ENCODE measurements at regions not wholly inside any gene's neighbourhood (a gene's known extent, or its start where the extent isn't known, plus 50 kb on each side); places are given as distances from the start of the nearest gene placed in this dataset.
A peak's percentile ranks its signal among the peaks of the same experiment; 100 is the strongest.

- no peak for DNase-seq (ENCODE audit: low read depth)
Measured at GRCh38 chr18:10033016-10033399, 119.2 kb downstream of the VAPA start.

GRCh38 chr18:10035281-10035991, 121.6 kb downstream of the VAPA start:
- DNase-seq (ENCODE audit: low read depth): peak; percentile 80

- DNase-seq (ENCODE audit: low read depth): peak; percentile 67
Measured at GRCh38 chr18:10036479-10036878, 122.7 kb downstream of the VAPA start.

GRCh38 chr18:10037181-10037580, 123.4 kb downstream of the VAPA start:
- DNase-seq (ENCODE audit: low read depth): no peak

- no peak for DNase-seq (ENCODE audit: low read depth)
Measured at GRCh38 chr18:10038268-10038667, 124.5 kb downstream of the VAPA start.

- DNase-seq (ENCODE audit: low read depth): peak; percentile 63
Measured at GRCh38 chr18:10040287-10041011, 126.6 kb downstream of the VAPA start.

GRCh38 chr18:10041180-10041579, 127.4 kb downstream of the VAPA start:
- DNase-seq (ENCODE audit: low read depth): peak; percentile 76

GRCh38 chr18:10042492-10042891, 128.7 kb downstream of the VAPA start:
- DNase-seq (ENCODE audit: low read depth): no peak

- no peak for DNase-seq (ENCODE audit: low read depth)
Measured at GRCh38 chr18:10044054-10044453, 130.2 kb downstream of the VAPA start.

- DNase-seq (ENCODE audit: low read depth): no peak
Measured at GRCh38 chr18:10045296-10045891, 131.6 kb downstream of the VAPA start.

GRCh38 chr18:10046178-10046807, 132.5 kb downstream of the VAPA start:
- no peak for DNase-seq (ENCODE audit: low read depth)

- DNase-seq (ENCODE audit: low read depth): peak; percentile 84
Measured at GRCh38 chr18:10047237-10047636, 133.4 kb downstream of the VAPA start.

- DNase-seq (ENCODE audit: low read depth): peak; percentile 69
Measured at GRCh38 chr18:10049747-10050146, 135.9 kb downstream of the VAPA start.

GRCh38 chr18:10050956-10051355, 137.1 kb downstream of the VAPA start:
- no peak for DNase-seq (ENCODE audit: low read depth)

- DNase-seq (ENCODE audit: low read depth): peak; percentile 96
Measured at GRCh38 chr18:10051877-10052631, 138.2 kb downstream of the VAPA start.

GRCh38 chr18:10052871-10053270, 139.1 kb downstream of the VAPA start:
- peak; percentile 48 for DNase-seq (ENCODE audit: low read depth)

GRCh38 chr18:10053861-10054260, 140.0 kb downstream of the VAPA start:
- no peak for DNase-seq (ENCODE audit: low read depth)

- DNase-seq (ENCODE audit: low read depth): no peak
Measured at GRCh38 chr18:10054366-10054765, 140.6 kb downstream of the VAPA start.

- DNase-seq (ENCODE audit: low read depth): no peak
Measured at GRCh38 chr18:10055125-10055750, 141.4 kb downstream of the VAPA start.

- DNase-seq (ENCODE audit: low read depth): no peak
Measured at GRCh38 chr18:10056506-10056905, 142.7 kb downstream of the VAPA start.

- no peak for DNase-seq (ENCODE audit: low read depth)
Measured at GRCh38 chr18:10057401-10057893, 143.6 kb downstream of the VAPA start.
